HG03045 (cell line): ENCODE measurements at regions not wholly inside any gene's neighbourhood (a gene's known extent, or its start where the extent isn't known, plus 50 kb on each side); places are given as distances from the start of the nearest gene placed in this dataset.
"Not testable (repeated sequence)": the region's sequence is repeated elsewhere in the genome, so short reads cannot be mapped to it uniquely, and the experiment has no call there.

Source experiments
- ATAC-seq: cut with Tn5 transposase; IDR thresholded peaks from one replicate; pipeline ENCODE4 v1.9.1; 2021; ENCODE audit warnings: mild to moderate bottlenecking, moderate library complexity; ENCODE audit not compliant: unreplicated experiment

- no peak for ATAC-seq
Measured at GRCh38 chr9:30125881-30126280, 2258.6 kb upstream of the ACO1 start.

- no peak for ATAC-seq
Measured at GRCh38 chr9:30127371-30127770, 2257.1 kb upstream of the ACO1 start.

- no peak for ATAC-seq
Measured at GRCh38 chr9:30140407-30140806, 2244.0 kb upstream of the ACO1 start.

GRCh38 chr9:30160570-30160969 lies 2223.9 kb upstream of the ACO1 start:
- no peak for ATAC-seq

- no peak for ATAC-seq
Measured at GRCh38 chr9:30172206-30172605, 2212.2 kb upstream of the ACO1 start.

GRCh38 chr9:30178610-30179009 lies 2205.8 kb upstream of the ACO1 start:
- no peak for ATAC-seq

GRCh38 chr9:30193421-30193820 lies 2191.0 kb upstream of the ACO1 start:
- ATAC-seq: no peak

GRCh38 chr9:30196941-30197340 lies 2187.5 kb upstream of the ACO1 start:
- ATAC-seq: no peak

GRCh38 chr9:30197453-30197852 lies 2187.0 kb upstream of the ACO1 start:
- ATAC-seq: no peak

- no peak for ATAC-seq
Measured at GRCh38 chr9:30197954-30198353, 2186.5 kb upstream of the ACO1 start.

GRCh38 chr9:30198463-30199309 lies 2185.8 kb upstream of the ACO1 start:
- no peak for ATAC-seq

- ATAC-seq: no peak
Measured at GRCh38 chr9:30201024-30201423, 2183.4 kb upstream of the ACO1 start.

- ATAC-seq: no peak
Measured at GRCh38 chr9:30235068-30235467, 2149.4 kb upstream of the ACO1 start.

GRCh38 chr9:30235564-30235963 lies 2148.9 kb upstream of the ACO1 start:
- no peak for ATAC-seq

- no peak for ATAC-seq
Measured at GRCh38 chr9:30239878-30240277, 2144.6 kb upstream of the ACO1 start.

- no peak for ATAC-seq
Measured at GRCh38 chr9:30243467-30243866, 2141.0 kb upstream of the ACO1 start.

GRCh38 chr9:30244877-30245276 lies 2139.6 kb upstream of the ACO1 start:
- ATAC-seq: no peak

GRCh38 chr9:30250872-30251271 lies 2133.6 kb upstream of the ACO1 start:
- ATAC-seq: no peak

- no peak for ATAC-seq
Measured at GRCh38 chr9:30258094-30258493, 2126.3 kb upstream of the ACO1 start.

- no peak for ATAC-seq
Measured at GRCh38 chr9:30280229-30280900, 2104.1 kb upstream of the ACO1 start.

- no peak for ATAC-seq
Measured at GRCh38 chr9:30289435-30289834, 2095.0 kb upstream of the ACO1 start.

- not testable (repeated sequence) for ATAC-seq
Measured at GRCh38 chr9:30292026-30292425, 2092.4 kb upstream of the ACO1 start.
